ENCODE measurements at regions not wholly inside any gene's neighbourhood (a gene's known extent, or its start where the extent isn't known, plus 50 kb on each side); places are given as distances from the start of the nearest gene placed in this dataset.

DNA sequence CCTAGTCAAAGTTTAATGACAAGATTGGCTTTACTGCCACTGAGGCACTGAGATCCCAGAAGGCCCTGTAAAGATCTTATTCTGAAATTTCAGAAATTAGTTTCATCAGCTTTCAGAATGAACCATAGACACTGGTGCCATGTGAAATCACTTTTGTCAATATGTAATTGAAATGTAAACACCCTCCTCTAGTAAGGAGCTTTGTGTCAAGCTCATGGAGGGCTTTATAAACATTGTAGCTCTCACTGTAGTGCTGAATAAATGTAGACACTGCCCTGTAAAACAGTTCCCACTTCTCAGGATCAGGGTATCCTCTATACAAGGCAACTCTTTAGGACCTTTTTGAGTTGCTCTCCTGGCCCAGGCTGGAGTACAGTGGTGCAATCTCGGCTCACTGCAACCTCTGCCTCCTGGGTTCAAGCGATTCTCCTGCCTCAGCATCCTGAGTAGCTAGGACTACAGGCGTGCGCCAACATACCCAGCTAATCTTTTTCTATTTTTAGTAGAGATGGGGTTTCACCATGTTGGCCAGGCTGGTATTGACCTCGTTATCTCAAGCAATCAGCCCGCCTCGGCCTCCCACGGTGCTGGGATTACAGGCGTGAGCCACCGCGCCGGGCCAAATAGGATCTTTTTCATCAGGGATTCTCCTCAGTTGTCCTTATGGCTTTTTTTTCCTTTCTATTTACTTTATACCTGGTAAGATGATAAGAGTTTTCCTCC, 1823.9 kb upstream of the CDH9 start:
- no peak for TF ChIP-seq POLR2A (IDR thresholded peaks at IDR 0.05)
- TF ChIP-seq, protein P1, sequence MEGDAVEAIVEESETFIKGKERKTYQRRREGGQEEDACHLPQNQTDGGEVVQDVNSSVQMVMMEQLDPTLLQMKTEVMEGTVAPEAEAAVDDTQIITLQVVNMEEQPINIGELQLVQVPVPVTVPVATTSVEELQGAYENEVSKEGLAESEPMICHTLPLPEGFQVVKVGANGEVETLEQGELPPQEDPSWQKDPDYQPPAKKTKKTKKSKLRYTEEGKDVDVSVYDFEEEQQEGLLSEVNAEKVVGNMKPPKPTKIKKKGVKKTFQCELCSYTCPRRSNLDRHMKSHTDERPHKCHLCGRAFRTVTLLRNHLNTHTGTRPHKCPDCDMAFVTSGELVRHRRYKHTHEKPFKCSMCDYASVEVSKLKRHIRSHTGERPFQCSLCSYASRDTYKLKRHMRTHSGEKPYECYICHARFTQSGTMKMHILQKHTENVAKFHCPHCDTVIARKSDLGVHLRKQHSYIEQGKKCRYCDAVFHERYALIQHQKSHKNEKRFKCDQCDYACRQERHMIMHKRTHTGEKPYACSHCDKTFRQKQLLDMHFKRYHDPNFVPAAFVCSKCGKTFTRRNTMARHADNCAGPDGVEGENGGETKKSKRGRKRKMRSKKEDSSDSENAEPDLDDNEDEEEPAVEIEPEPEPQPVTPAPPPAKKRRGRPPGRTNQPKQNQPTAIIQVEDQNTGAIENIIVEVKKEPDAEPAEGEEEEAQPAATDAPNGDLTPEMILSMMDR (IDR thresholded peaks at IDR 0.05), result no peak
- Histone ChIP-seq H3K4me3 (no peak overlapping the region), H3K36me3 (replicated peaks in 1 of 2; ENCODE audit: insufficient read depth in 1 of 2, low read depth in 2 of 2) (no peaks in the 10 kb centered on the region), H3K9me3 (no peaks in the 10 kb centered on the region), H3K27me3 (no peaks in the 10 kb centered on the region), H3K4me1 (no peaks in the 10 kb centered on the region), H3K27ac (no peak overlapping the region)
- DNase-seq (no peak), ATAC-seq (no peak)
- WGBS, 2 donors, result 26 to 27% methylated on average over 12 of the region's 12 CpGs
- intact Hi-C loops (cut with DNase I), result no loop called here

- H3K36me3 ChIP-seq (replicated peaks in 1 of 2; ENCODE audit: insufficient read depth in 1 of 2, low read depth in 2 of 2), result no peaks in the 10 kb centered on the region
- no peak for TF ChIP-seq POLR2A (IDR thresholded peaks at IDR 0.05)
- TF ChIP-seq, protein P1 (IDR thresholded peaks at IDR 0.05), result no peak
- H3K27ac ChIP-seq, result no peak overlapping the region
- no peak overlapping the region for H3K4me3 ChIP-seq
- H3K4me1 ChIP-seq, result no peaks in the 10 kb centered on the region
- DNase-seq, result no peak
- 58 to 62% methylated on average over 1 of the region's 1 CpG for WGBS, 2 donors
- H3K27me3 ChIP-seq, result no peaks in the 10 kb centered on the region
- H3K9me3 ChIP-seq, result no peaks in the 10 kb centered on the region
- ATAC-seq, result no peak
- intact Hi-C loops (cut with DNase I), result no loop called here
Measured at GRCh38 chr5:28855626-28856025, 1817.2 kb upstream of the CDH9 start.

GRCh38 chr5:28850320-28850921, 1812.0 kb upstream of the CDH9 start:
- intact Hi-C loops (cut with DNase I), result no loop called here
- Histone ChIP-seq H3K4me1 (no peaks in the 10 kb centered on the region), H3K4me3 (no peak overlapping the region), H3K36me3 (replicated peaks in 1 of 2; ENCODE audit: insufficient read depth in 1 of 2, low read depth in 2 of 2) (no peaks in the 10 kb centered on the region), H3K27me3 (no peaks in the 10 kb centered on the region), H3K27ac (no peak overlapping the region), H3K9me3 (no peaks in the 10 kb centered on the region)
- TF ChIP-seq POLR2A (IDR thresholded peaks at IDR 0.05), result no peak
- TF ChIP-seq, protein P1 (IDR thresholded peaks at IDR 0.05), result no peak
- 75 to 84% methylated on average over 13 of the region's 13 CpGs for WGBS, 2 donors
- DNase-seq, result no peak
- no peak for ATAC-seq

DNA sequence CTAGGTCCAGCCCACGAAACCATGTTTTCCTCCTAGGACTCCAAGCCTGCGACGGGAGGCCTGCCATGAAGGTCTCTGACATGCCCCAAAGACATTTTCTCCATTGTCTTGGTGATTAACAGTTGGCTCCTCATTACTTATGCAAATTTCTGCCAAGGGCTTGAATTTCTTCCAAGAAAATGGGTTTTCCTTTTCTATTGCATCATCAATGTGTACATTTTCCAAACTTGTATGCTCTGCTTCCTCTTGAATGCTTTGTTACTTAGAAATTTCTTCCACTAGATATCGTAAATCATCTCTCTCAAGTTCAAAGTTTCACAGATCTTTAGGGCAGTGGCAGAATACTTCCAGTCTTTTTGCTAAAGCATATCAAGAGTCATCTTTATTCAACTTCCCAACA, 1792.7 kb upstream of the CDH9 start:
- no peak for DNase-seq
- no peak for TF ChIP-seq POLR2A (IDR thresholded peaks at IDR 0.05)
- TF ChIP-seq, protein P1 (IDR thresholded peaks at IDR 0.05), result no peak
- intact Hi-C loops (cut with DNase I), result no loop called here
- 75 to 81% methylated on average over 4 of the region's 4 CpGs for WGBS, 2 donors
- Histone ChIP-seq H3K4me1 (no peaks in the 10 kb centered on the region), H3K4me3 (no peak overlapping the region), H3K9me3 (no peaks in the 10 kb centered on the region), H3K27ac (no peak overlapping the region), H3K36me3 (replicated peaks in 1 of 2; ENCODE audit: insufficient read depth in 1 of 2, low read depth in 2 of 2) (no peaks in the 10 kb centered on the region), H3K27me3 (no peaks in the 10 kb centered on the region)
- ATAC-seq, result no peak

- no peaks in the 10 kb centered on the region for H3K27me3 ChIP-seq
- H3K9me3 ChIP-seq, result no peaks in the 10 kb centered on the region
- no peak for DNase-seq
- no peak overlapping the region for H3K27ac ChIP-seq
- TF ChIP-seq POLR2A (IDR thresholded peaks at IDR 0.05), result no peak
- TF ChIP-seq, protein P1 (IDR thresholded peaks at IDR 0.05), result no peak
- H3K4me1 ChIP-seq, result no peaks in the 10 kb centered on the region
- 60 to 75% methylated on average over 1 of the region's 1 CpG for WGBS, 2 donors
- ATAC-seq, result no peak
- H3K4me3 ChIP-seq, result no peak overlapping the region
- intact Hi-C loops (cut with DNase I), result no loop called here
- H3K36me3 ChIP-seq (replicated peaks in 1 of 2; ENCODE audit: insufficient read depth in 1 of 2, low read depth in 2 of 2), result no peaks in the 10 kb centered on the region
Measured at GRCh38 chr5:28823231-28823630, 1784.8 kb upstream of the CDH9 start.

Data from body of pancreas (tissue), 4 donors.